ENCODE measurements at regions not wholly inside any gene's neighbourhood (a gene's known extent, or its start where the extent isn't known, plus 50 kb on each side); places are given as distances from the start of the nearest gene placed in this dataset.

GRCh38 chr5:87151547-87151946 is 116.1 kb upstream of the RASA1 start:
- CTCF ChIA-PET, result no interaction called here
- Histone ChIP-seq H3K36me3 (replicated peaks in 1 of 2; ENCODE audit: control extremely low read depth in 1 of 2, control insufficient read depth in 1 of 2, extremely low read depth in 1 of 2, insufficient read depth in 2 of 2, low read length in 1 of 2) (no peaks in the 10 kb centered on the region), H3K79me2 (ENCODE audit: control insufficient read depth, insufficient read depth, low read length) (no peaks in the 10 kb centered on the region), H4K20me1 (ENCODE audit: control insufficient read depth, insufficient read depth, low read length, poor library complexity, severe bottlenecking) (no peaks in the 10 kb centered on the region), H3K27ac (ENCODE audit: low read length in 2 of 2) (no peak overlapping the region), H3K4me2 (replicated peaks; ENCODE audit: low read depth, low read length, poor library complexity, severe bottlenecking) (no peak overlapping the region), H3K9me3 (ENCODE audit: control extremely low read depth in 1 of 3, control insufficient read depth in 2 of 3, insufficient read depth in 1 of 3, low read length in 2 of 3) (peaks cover 0 to 11% (median 0%) of the 10 kb centered on the region in 3 donors), H3K9ac (ENCODE audit: low read length) (no peak overlapping the region), H3K4me3 (ENCODE audit: control extremely low read depth in 1 of 5, extremely low read depth in 1 of 5, insufficient read depth in 1 of 5, low read depth in 2 of 5, low read length in 4 of 5) (no peak overlapping the region), H3K4me1 (ENCODE audit: control insufficient read depth in 2 of 2, insufficient read depth in 2 of 2, low read length in 2 of 2) (no peaks in the 10 kb centered on the region), H3K27me3 (replicated peaks in 1 of 4; ENCODE audit: control extremely low read depth in 1 of 4, control insufficient read depth in 3 of 4, insufficient read depth in 4 of 4, low read length in 3 of 4) (no peaks in the 10 kb centered on the region), H2AFZ (ENCODE audit: insufficient read depth, low read depth, low read length, poor library complexity, severe bottlenecking) (no peak overlapping the region)
- no peak for DNase-seq
- Mint-ChIP-seq H3K4me3 (no peak overlapping the region), H3K27me3 (no peaks in the 10 kb centered on the region), H3K4me1 (peaks cover 3% of the 10 kb centered on the region), H3K27ac (no peak overlapping the region), H3K9me3 (ENCODE audit: insufficient read depth) (no peaks in the 10 kb centered on the region)
- WGBS (ENCODE audit: insufficient coverage), result no CpG with 5 or more reads among the region's 1 CpG
- no peak for ATAC-seq (ENCODE audit: low read depth)
- POLR2A ChIA-PET, result no interaction called here
- TF ChIP-seq EZH2 (IDR thresholded peaks at IDR 0.05; ENCODE audit: borderline replicate concordance, insufficient read depth, low read depth, low read length, poor library complexity, severe bottlenecking) (no peak), CTCF (IDR thresholded peaks at IDR 0.05) (no peak)
- intact Hi-C loops (cut with micrococcal nuclease), result no loop called here

DNA sequence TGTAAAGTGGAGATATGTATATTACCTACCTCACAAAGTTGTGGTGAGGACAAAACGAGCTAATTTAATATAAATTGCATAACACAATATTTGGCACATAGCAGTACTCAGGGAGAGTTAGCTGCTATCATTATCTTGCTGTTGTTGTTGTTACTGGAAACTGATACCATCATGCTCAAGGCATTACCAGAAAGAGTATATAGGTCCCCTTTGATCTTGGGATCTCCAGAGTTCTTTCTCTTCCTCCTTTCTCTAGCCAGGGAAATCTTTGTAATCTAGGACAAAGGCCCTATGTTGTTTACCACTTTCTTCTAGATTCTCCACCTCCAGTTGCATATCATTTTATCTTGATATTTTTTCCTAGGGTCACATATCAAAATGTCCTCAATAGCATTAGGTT is 114.8 kb upstream of the RASA1 start:
- Histone ChIP-seq H3K79me2 (ENCODE audit: control insufficient read depth, insufficient read depth, low read length) (no peaks in the 10 kb centered on the region), H2AFZ (ENCODE audit: insufficient read depth, low read depth, low read length, poor library complexity, severe bottlenecking) (no peak overlapping the region), H4K20me1 (ENCODE audit: control insufficient read depth, insufficient read depth, low read length, poor library complexity, severe bottlenecking) (no peaks in the 10 kb centered on the region), H3K4me1 (ENCODE audit: control insufficient read depth in 2 of 2, insufficient read depth in 2 of 2, low read length in 2 of 2) (no peaks in the 10 kb centered on the region), H3K4me3 (ENCODE audit: control extremely low read depth in 1 of 5, extremely low read depth in 1 of 5, insufficient read depth in 1 of 5, low read depth in 2 of 5, low read length in 4 of 5) (no peak overlapping the region), H3K9me3 (ENCODE audit: control extremely low read depth in 1 of 3, control insufficient read depth in 2 of 3, insufficient read depth in 1 of 3, low read length in 2 of 3) (peaks cover 0 to 11% (median 0%) of the 10 kb centered on the region in 3 donors), H3K4me2 (replicated peaks; ENCODE audit: low read depth, low read length, poor library complexity, severe bottlenecking) (no peak overlapping the region), H3K36me3 (replicated peaks in 1 of 2; ENCODE audit: control extremely low read depth in 1 of 2, control insufficient read depth in 1 of 2, extremely low read depth in 1 of 2, insufficient read depth in 2 of 2, low read length in 1 of 2) (no peaks in the 10 kb centered on the region), H3K27me3 (replicated peaks in 1 of 4; ENCODE audit: control extremely low read depth in 1 of 4, control insufficient read depth in 3 of 4, insufficient read depth in 4 of 4, low read length in 3 of 4) (no peaks in the 10 kb centered on the region), H3K27ac (ENCODE audit: low read length in 2 of 2) (no peak overlapping the region), H3K9ac (ENCODE audit: low read length) (no peak overlapping the region)
- ChIA-PET CTCF (no interaction called here), POLR2A (no interaction called here)
- Mint-ChIP-seq H3K9me3 (ENCODE audit: insufficient read depth) (no peaks in the 10 kb centered on the region), H3K4me1 (peaks cover 3% of the 10 kb centered on the region), H3K27me3 (no peaks in the 10 kb centered on the region), H3K27ac (no peak overlapping the region), H3K4me3 (no peak overlapping the region)
- WGBS (ENCODE audit: insufficient coverage), result no CpG with 5 or more reads among the region's 1 CpG
- ATAC-seq (ENCODE audit: low read depth) (no peak), DNase-seq (no peak)
- intact Hi-C loops (cut with micrococcal nuclease), result no loop called here
- TF ChIP-seq EZH2 (IDR thresholded peaks at IDR 0.05; ENCODE audit: borderline replicate concordance, insufficient read depth, low read depth, low read length, poor library complexity, severe bottlenecking) (no peak), CTCF (IDR thresholded peaks at IDR 0.05) (no peak)

Measured in B cell (primary cell).